Stimulated activated naive CD8-positive, alpha-beta T cell treated with anti-CD3 and anti-CD28 coated beads, Interleukin-15, Interleukin-2, amounts not matched to agents 100 U/mL and 50 U/mL, for 24 hours (primary cell): ENCODE measurements at regions not wholly inside any gene's neighbourhood (a gene's known extent, or its start where the extent isn't known, plus 50 kb on each side); places are given as distances from the start of the nearest gene placed in this dataset.

Experiments
- ATAC-seq: fragments of 150-1000 bp; cut with Tn5 transposase; one replicate; pipeline ENCODE4 v1.10.0; 2021
- DNase-seq: peaks from one replicate; pipeline ENCODE4 v3.0.0; 2021

GRCh38 chr11:122173587-122173986 lies 57.6 kb upstream of the BLID start:
- DNase-seq, result no peak
- no peak for ATAC-seq

GRCh38 chr11:122173074-122173450 lies 57.0 kb upstream of the BLID start:
- no peak for DNase-seq

DNA sequence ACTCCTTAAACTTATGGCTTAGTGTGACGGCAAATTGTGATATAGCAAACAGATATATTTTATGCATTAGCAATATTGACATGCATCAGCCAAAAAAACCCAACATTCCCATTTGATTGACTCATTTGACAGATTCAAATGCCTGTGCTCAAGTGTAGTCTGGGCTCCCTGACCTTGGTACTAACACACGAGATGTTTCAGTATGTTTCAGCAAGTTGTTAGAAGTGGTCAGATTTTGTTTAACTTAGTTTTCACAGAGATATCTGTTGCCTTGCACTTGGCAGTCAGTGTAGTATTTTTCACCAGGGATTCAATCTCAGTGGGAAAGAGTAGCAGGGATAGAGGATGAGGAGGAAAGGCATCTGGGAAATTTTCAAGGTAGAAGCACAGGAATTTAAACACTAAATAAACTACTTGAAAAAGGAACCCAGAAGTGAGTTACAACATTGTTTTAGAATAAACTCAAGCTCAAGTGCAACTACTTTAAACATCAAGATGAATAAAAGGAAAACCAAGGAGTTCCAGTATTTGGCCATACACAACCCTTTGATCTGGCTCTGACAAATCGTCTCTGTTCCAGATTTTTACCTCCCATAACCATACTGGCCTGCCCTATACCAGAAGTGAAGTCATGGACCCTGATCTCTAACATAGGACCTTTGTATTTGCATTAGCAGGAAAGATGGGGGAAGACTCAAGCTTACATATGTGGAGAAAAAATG lies 56.5 kb upstream of the BLID start:
- ATAC-seq, result no peak
- DNase-seq, result no peak

More at GRCh38 chr11:122173074-122173450, 57.0 kb upstream of the BLID start:
- no peak for ATAC-seq

DNA sequence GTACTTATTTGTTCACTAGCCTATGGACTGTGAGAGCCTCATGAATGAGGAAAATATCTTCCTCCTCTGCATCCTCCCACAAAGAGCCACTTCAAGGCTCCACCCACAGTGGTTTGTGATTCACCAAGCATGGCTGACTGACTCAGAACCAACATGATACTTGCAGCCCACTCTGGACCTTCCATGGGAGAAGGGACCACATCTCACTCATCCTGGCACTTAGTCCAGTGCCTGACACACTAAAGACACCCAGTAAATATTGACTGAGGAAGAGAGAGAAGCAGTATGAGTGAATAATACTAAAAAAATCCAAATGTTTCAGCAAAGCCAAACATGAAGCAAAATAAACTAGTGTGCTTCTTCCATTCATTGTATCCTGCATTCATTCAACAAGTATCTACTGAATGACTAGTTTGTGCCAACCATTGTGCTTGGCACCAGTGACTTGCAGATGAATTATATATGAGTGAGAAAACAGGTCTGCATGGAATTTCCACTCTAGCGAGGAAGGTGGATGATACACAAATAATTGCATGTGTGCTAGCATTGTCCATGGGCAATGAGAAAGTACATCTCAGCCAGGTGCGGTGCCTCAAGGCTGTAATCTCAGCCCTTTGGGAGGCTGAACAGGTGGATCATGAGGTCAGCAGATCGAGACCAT lies 54.9 kb upstream of the BLID start:
- DNase-seq (no peak), ATAC-seq (peak; percentile 66)

DNA sequence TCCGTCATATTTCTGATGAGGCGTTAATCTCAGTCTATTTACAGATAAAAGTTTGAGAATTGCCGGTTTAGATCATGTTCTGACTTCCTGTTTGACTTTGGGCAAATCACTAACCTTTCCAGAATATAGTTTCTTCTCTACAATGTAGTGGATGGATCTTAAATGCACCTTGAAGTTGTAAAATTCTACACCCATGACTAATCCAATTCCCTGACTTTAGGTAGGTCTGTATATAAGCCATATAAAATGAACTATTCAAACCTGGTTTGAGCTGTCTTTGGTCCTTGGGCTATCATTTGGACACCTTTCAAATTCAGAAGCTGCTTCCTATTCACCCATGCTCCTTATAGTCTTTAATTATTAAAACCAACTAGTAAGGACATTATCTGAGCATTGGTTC lies 52.2 kb upstream of the BLID start:
- DNase-seq (no peak), ATAC-seq (no peak)

DNA sequence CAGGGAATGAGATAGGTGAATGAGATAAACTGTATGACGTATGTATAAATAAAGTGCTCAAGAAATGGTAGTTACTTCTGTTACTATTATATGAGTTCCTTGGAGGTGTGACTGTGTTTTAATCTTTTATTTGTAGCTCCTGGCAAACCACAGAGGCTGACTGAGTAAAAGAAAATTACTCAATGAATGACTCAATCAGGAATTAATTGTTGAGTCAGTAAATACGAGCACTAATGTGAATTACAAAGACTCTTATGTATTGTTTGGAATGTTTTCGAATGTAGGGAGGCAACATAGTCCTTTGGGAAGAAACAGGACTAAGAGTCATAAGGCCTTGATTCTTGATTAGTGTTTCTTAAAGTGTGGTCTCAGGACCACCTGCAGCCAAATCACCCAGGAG lies 51.1 kb upstream of the BLID start:
- ATAC-seq, result no peak
- no peak for DNase-seq

DNA sequence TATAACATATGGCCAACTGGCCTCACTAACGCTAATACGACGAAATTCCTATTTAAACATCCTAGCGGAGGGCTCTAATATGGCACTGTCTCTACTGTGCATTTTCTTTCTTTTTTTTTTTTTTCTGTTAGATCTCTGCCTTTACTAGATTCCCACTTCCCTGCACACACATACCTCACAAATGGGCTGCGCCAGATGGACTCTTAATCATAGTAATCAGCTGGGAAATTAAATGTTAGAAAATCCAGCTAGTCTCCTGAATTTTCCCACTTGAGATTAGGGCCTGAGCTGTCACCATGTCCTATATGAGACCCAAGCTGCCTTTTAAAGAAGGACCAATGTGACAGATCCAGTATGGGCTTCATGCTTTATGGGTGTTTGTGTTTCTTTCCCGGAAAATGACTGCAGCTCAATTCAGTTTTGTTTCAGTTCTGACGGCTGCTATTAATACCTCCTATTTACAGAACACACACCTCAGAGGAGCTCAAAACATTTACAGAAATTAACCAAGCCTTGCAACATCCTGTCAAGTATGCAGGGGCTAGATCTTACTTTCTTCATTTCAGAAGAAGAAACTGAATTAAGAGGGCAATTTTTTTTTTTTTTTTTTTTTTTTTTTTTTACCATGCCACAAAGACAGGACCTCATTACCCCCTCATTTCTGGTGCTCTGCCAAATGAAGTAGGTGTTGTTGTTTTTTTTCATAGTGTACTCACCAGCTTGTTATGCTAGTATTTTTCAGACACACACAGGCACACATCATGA lies 49.8 kb upstream of the BLID start:
- ATAC-seq (no peak), DNase-seq (no peak)
